ENCODE measurements at regions not wholly inside any gene's neighbourhood (a gene's known extent, or its start where the extent isn't known, plus 50 kb on each side); places are given as distances from the start of the nearest gene placed in this dataset.

DNA sequence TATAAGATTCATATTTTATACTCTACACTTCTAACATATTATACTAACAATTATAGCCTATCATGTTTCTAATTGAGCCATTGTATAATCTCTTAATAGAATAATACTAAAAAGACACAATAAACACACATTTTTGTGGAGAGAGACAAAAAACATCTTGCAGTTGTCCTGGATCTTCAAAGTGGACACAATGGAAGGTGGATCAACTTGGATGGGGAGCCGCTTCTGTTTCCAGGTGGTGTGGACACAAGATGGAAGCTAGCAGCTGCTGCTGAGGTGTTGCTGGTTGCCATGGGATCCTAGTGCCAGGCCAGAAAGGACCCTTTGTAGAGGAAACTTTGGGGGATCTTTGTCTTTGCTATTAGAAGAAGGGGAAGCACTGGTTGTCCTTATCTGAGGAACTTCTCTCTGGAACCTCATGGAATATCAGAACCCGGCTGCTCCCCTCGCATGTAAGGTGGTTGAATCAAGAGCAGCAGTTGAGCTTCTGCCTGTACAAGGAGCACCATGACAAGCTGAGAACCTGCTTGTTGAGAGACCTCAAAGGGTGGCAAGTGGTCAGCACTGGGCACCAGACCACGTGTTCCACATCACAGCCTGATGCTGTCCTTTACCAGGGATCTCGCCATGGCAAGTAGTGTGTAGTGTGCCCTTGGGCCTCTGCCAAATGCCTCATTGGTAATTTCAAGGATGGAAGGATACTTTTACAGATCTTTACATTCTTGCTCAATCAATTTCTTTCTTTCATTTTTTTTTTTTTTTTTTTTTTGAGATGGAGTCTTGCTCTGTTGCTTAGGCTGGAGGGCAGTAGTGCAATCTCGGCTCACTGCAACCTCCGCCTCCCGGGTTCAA is 232.2 kb downstream of the MYCN start (continued):
- TF ChIP-seq, protein P1, sequence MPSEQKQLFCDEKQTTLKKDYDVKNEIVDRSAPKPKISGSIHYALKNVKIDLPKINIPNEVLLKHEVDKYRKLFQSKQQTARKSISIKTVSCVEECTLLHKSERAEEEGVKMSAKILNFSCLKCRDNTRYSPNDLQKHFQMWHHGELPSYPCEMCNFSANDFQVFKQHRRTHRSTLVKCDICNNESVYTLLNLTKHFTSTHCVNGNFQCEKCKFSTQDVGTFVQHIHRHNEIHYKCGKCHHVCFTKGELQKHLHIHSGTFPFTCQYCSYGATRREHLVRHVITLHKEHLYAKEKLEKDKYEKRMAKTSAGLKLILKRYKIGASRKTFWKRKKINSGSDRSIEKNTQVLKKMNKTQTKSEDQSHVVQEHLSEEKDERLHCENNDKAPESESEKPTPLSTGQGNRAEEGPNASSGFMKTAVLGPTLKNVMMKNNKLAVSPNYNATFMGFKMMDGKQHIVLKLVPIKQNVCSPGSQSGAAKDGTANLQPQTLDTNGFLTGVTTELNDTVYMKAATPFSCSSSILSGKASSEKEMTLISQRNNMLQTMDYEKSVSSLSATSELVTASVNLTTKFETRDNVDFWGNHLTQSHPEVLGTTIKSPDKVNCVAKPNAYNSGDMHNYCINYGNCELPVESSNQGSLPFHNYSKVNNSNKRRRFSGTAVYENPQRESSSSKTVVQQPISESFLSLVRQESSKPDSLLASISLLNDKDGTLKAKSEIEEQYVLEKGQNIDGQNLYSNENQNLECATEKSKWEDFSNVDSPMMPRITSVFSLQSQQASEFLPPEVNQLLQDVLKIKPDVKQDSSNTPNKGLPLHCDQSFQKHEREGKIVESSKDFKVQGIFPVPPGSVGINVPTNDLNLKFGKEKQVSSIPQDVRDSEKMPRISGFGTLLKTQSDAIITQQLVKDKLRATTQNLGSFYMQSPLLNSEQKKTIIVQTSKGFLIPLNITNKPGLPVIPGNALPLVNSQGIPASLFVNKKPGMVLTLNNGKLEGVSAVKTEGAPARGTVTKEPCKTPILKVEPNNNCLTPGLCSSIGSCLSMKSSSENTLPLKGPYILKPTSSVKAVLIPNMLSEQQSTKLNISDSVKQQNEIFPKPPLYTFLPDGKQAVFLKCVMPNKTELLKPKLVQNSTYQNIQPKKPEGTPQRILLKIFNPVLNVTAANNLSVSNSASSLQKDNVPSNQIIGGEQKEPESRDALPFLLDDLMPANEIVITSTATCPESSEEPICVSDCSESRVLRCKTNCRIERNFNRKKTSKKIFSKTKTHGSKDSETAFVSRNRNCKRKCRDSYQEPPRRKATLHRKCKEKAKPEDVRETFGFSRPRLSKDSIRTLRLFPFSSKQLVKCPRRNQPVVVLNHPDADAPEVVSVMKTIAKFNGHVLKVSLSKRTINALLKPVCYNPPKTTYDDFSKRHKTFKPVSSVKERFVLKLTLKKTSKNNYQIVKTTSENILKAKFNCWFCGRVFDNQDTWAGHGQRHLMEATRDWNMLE (tag by site-specific recombination; conservative IDR thresholded peaks at IDR 0.05; ENCODE audit: low read depth), result no peak
- TF ChIP-seq, protein P2, sequence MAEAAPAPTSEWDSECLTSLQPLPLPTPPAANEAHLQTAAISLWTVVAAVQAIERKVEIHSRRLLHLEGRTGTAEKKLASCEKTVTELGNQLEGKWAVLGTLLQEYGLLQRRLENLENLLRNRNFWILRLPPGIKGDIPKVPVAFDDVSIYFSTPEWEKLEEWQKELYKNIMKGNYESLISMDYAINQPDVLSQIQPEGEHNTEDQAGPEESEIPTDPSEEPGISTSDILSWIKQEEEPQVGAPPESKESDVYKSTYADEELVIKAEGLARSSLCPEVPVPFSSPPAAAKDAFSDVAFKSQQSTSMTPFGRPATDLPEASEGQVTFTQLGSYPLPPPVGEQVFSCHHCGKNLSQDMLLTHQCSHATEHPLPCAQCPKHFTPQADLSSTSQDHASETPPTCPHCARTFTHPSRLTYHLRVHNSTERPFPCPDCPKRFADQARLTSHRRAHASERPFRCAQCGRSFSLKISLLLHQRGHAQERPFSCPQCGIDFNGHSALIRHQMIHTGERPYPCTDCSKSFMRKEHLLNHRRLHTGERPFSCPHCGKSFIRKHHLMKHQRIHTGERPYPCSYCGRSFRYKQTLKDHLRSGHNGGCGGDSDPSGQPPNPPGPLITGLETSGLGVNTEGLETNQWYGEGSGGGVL (tag by site-specific recombination; IDR thresholded peaks at IDR 0.05), result no peak
- TF ChIP-seq ZSCAN16 (tag by site-specific recombination; IDR thresholded peaks at IDR 0.05) (no peak), ZBTB21 (tag by site-specific recombination; IDR thresholded peaks at IDR 0.05) (no peak), ZIC2 (tag by site-specific recombination; IDR thresholded peaks at IDR 0.05) (no peak), FEZF1 (tag by site-specific recombination; IDR thresholded peaks at IDR 0.05) (no peak), ZXDB (tag by site-specific recombination; IDR thresholded peaks at IDR 0.05) (no peak), ZBTB8A (tag by site-specific recombination; IDR thresholded peaks at IDR 0.05) (no peak)
- TF ChIP-seq, protein P3, sequence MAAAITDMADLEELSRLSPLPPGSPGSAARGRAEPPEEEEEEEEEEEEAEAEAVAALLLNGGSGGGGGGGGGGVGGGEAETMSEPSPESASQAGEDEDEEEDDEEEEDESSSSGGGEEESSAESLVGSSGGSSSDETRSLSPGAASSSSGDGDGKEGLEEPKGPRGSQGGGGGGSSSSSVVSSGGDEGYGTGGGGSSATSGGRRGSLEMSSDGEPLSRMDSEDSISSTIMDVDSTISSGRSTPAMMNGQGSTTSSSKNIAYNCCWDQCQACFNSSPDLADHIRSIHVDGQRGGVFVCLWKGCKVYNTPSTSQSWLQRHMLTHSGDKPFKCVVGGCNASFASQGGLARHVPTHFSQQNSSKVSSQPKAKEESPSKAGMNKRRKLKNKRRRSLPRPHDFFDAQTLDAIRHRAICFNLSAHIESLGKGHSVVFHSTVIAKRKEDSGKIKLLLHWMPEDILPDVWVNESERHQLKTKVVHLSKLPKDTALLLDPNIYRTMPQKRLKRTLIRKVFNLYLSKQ (tag by site-specific recombination; IDR thresholded peaks at IDR 0.05; ENCODE audit: borderline replicate concordance), result no peak
- TF ChIP-seq, protein P4, sequence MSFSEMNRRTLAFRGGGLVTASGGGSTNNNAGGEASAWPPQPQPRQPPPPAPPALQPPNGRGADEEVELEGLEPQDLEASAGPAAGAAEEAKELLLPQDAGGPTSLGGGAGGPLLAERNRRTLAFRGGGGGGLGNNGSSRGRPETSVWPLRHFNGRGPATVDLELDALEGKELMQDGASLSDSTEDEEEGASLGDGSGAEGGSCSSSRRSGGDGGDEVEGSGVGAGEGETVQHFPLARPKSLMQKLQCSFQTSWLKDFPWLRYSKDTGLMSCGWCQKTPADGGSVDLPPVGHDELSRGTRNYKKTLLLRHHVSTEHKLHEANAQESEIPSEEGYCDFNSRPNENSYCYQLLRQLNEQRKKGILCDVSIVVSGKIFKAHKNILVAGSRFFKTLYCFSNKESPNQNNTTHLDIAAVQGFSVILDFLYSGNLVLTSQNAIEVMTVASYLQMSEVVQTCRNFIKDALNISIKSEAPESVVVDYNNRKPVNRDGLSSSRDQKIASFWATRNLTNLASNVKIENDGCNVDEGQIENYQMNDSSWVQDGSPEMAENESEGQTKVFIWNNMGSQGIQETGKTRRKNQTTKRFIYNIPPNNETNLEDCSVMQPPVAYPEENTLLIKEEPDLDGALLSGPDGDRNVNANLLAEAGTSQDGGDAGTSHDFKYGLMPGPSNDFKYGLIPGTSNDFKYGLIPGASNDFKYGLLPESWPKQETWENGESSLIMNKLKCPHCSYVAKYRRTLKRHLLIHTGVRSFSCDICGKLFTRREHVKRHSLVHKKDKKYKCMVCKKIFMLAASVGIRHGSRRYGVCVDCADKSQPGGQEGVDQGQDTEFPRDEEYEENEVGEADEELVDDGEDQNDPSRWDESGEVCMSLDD (tag by site-specific recombination; IDR thresholded peaks at IDR 0.05), result no peak

DNA sequence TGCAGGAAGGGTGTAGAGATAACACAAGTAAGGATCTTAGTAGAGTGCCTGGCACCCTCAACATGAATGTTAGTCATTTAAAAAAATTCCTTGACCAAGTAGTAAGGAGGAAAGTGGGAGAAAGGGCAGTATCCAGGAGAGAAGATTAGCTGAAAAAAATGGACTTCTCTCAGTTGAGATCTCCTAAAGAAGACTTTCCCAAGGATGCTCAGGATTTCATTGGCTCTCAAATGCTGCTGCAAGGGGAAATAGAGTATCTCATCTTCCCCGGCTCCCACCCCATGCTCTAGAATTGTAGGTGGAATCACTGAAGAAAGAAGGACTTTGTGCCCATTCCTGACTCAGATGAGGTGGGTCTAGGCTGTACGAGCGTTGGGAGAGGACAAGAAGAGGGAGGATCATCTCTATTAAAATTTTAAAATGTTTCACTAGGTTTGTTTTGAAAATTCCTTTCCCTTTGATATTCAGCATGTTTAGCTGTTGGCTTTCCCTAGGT is 231.1 kb downstream of the MYCN start:
- H3K4me1 ChIP-seq (ENCODE audit: control insufficient read depth, insufficient read depth, low read length), result no peaks in the 10 kb centered on the region
- H3K36me3 ChIP-seq (ENCODE audit: control insufficient read depth in 2 of 2, insufficient read depth in 1 of 2, low read length in 2 of 2), result no peaks in the 10 kb centered on the region
- no peak overlapping the region for H3K4me3 ChIP-seq (ENCODE audit: low read depth, low read length)
- no peaks in the 10 kb centered on the region for H3K9me3 ChIP-seq (ENCODE audit: control insufficient read depth, insufficient read depth, low read depth, low read length)
- no peak overlapping the region for H3K27ac ChIP-seq (ENCODE audit: extremely low read depth, low read depth, low read length)
- ChIA-PET CTCF (interaction anchor here (0.7 to 1.4 kb wide), 3 partner anchors 8 to 110 kb away, joined by 3 read pairs; no protein-coding TSS in a partner anchor), POLR2A (no interaction called here)
- TF ChIP-seq ZNF621 (tag by site-specific recombination; IDR thresholded peaks at IDR 0.05) (no peak), OSR2 (tag by site-specific recombination; IDR thresholded peaks at IDR 0.05) (no peak), ZNF837 (tag by site-specific recombination; IDR thresholded peaks at IDR 0.05) (no peak), SP3 (tag by site-specific recombination; IDR thresholded peaks at IDR 0.05) (no peak), ZNF660 (tag by site-specific recombination; IDR thresholded peaks at IDR 0.05) (no peak), BCL11A (tag by site-specific recombination; IDR thresholded peaks at IDR 0.05; ENCODE audit: low read depth) (no peak), ZFP37 (tag by site-specific recombination; IDR thresholded peaks at IDR 0.05) (no peak), ZNF324 (tag by site-specific recombination; IDR thresholded peaks at IDR 0.05) (no peak), ZNF239 (tag by site-specific recombination; IDR thresholded peaks at IDR 0.05) (no peak), ZNF391 (tag by site-specific recombination; IDR thresholded peaks at IDR 0.05; ENCODE audit: borderline replicate concordance, low read depth) (no peak), ZNF433 (tag by site-specific recombination; IDR thresholded peaks at IDR 0.05; ENCODE audit: low read depth) (no peak), ZNF654 (tag by site-specific recombination; IDR thresholded peaks at IDR 0.05; ENCODE audit: low read depth) (no peak), ZNF292 (tag by site-specific recombination; IDR thresholded peaks at IDR 0.05; ENCODE audit: borderline replicate concordance, low read depth) (no peak)
- TF ChIP-seq, protein P5, sequence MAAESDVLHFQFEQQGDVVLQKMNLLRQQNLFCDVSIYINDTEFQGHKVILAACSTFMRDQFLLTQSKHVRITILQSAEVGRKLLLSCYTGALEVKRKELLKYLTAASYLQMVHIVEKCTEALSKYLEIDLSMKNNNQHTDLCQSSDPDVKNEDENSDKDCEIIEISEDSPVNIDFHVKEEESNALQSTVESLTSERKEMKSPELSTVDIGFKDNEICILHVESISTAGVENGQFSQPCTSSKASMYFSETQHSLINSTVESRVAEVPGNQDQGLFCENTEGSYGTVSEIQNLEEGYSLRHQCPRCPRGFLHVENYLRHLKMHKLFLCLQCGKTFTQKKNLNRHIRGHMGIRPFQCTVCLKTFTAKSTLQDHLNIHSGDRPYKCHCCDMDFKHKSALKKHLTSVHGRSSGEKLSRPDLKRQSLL (tag by site-specific recombination; IDR thresholded peaks at IDR 0.05), result no peak
